NT2/D1 (cell line): ENCODE measurements at regions not wholly inside any gene's neighbourhood (a gene's known extent, or its start where the extent isn't known, plus 50 kb on each side); places are given as distances from the start of the nearest gene placed in this dataset.

Experiments used
- SUZ12 ChIP-seq: IDR thresholded peaks from 2 replicates; pipeline ENCODE4 v1.6.1; 2011; ENCODE audit not compliant: insufficient read length, insufficient read depth; ENCODE audit errors: extremely low read depth
- YY1 ChIP-seq: IDR thresholded peaks from 2 replicates; pipeline ENCODE4 v1.6.1; 2011; ENCODE audit not compliant: insufficient read length, insufficient read depth

- TF ChIP-seq YY1 (no peak), SUZ12 (no peak)
Observed at GRCh38 chr1:193846876-193847604, 660.6 kb upstream of the B3GALT2 start.
